A673 (cell line): ENCODE measurements at regions not wholly inside any gene's neighbourhood (a gene's known extent, or its start where the extent isn't known, plus 50 kb on each side); places are given as distances from the start of the nearest gene placed in this dataset.

Source experiments
- BruUV-seq: library from RNA; stranded (reverse); fragments of 400-500 nt; replicated peaks from 2 replicates; lab custom pipeline; 2021; lab: Mats Ljungman, UMichigan
- CTCF ChIA-PET: fragments of 300-600 bp; sonication (Branson Sonifier 250); formaldehyde crosslinking; loops from one replicate; lab custom pipeline; 2022; ENCODE audit warnings: antibody characterized with exemption; lab: Charles Lee
- POLR2A ChIA-PET: fragments of 300-600 bp; sonication (Branson Sonifier 250); formaldehyde crosslinking; loops from one replicate; lab custom pipeline; 2022; ENCODE audit warnings: antibody characterized with exemption; ENCODE audit not compliant: low non-redundant PET; lab: Charles Lee
- DNase-seq: peaks from one replicate; pipeline ENCODE4 v3.0.0-alpha.2; 2015; ENCODE audit warnings: low spot score
- H3K27ac ChIP-seq: fragments of 200-600 bp; sonication (generic); 2 replicates; pipeline ENCODE4 v1.5.1; 2016; ENCODE audit warnings: mixed run types, low read depth, mild to moderate bottlenecking, mixed read lengths, antibody characterized with exemption, low read length; ENCODE audit not compliant: poor library complexity, severe bottlenecking
- H3K27me3 ChIP-seq: fragments of 200-600 bp; sonication (generic); replicated peaks from 2 replicates; pipeline ENCODE4 v1.6.1; 2017; ENCODE audit warnings: mixed run types, low read depth, mild to moderate bottlenecking, mixed read lengths, antibody characterized with exemption, low read length; ENCODE audit not compliant: insufficient read depth, poor library complexity
- H3K36me3 ChIP-seq: fragments of 200-600 bp; sonication (generic); 2 replicates; pipeline ENCODE4 v1.6.1; 2016; ENCODE audit warnings: mixed run types, mild to moderate bottlenecking, mixed read lengths, antibody characterized with exemption, low read length; ENCODE audit not compliant: insufficient read depth, poor library complexity, severe bottlenecking
- H3K4me1 ChIP-seq: fragments of 200-600 bp; sonication (generic); 2 replicates; pipeline ENCODE4 v1.6.1; 2017; ENCODE audit warnings: mixed run types, mild to moderate bottlenecking, mixed read lengths, antibody characterized with exemption, low read length; ENCODE audit not compliant: insufficient read depth, poor library complexity, severe bottlenecking
- H3K4me3 ChIP-seq: fragments of 200-600 bp; sonication (generic); 2 replicates; pipeline ENCODE4 v1.5.1; 2016; ENCODE audit warnings: low read depth, mixed run types, mild to moderate bottlenecking, mixed read lengths, low read length; ENCODE audit not compliant: poor library complexity, severe bottlenecking
- H3K9me3 ChIP-seq: fragments of 200-600 bp; sonication (generic); 2 replicates; pipeline ENCODE4 v1.6.1; 2016; ENCODE audit warnings: mixed run types, low read depth, mild to moderate bottlenecking, mixed read lengths, antibody characterized with exemption, low read length; ENCODE audit not compliant: poor library complexity, severe bottlenecking
- EZH2 ChIP-seq: fragments of 200-600 bp; sonication (generic); IDR thresholded peaks from 2 replicates; pipeline ENCODE4 v1.6.1; 2017; ENCODE audit warnings: borderline replicate concordance, low read depth, mild to moderate bottlenecking, mixed read lengths, antibody characterized with exemption, low read length; ENCODE audit not compliant: poor library complexity, severe bottlenecking
- intact Hi-C: fragments of 100-400 bp; cut with micrococcal nuclease; formaldehyde crosslinking; loops from one replicate; pipeline ENCODE4 v1.10.0; 2022; ENCODE audit not compliant: unreplicated experiment
- TF ChIP-seq, protein P1 (sequence below): fragments of 300-800, 200-600 bp; sonication (generic); conservative IDR thresholded peaks from 2 replicates; pipeline ENCODE4 v1.5.1; 2017; ENCODE audit warnings: low read depth, mild to moderate bottlenecking, antibody characterized with exemption, low read length, moderate library complexity, mixed read lengths

DNA sequence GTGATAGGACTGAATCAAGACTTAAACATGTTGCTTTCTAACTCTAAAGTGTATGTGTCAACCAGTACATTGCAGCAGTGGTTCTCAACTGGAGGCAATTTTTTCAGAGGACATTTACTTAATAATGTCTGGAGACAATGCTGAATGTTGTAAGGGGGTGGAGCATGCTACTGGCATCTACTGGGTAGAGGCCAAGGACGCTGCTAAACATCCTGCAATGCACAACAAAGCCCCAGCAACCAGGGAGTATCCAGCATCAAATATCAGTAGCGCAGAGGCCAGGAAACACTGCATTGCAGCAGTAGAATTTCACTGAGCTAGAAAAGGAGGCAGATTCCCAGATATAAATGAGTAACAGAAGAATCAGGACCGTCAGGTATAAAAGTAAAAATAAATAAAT, 79.8 kb upstream of the GRM7 start:
- ChIA-PET CTCF (no interaction called here), POLR2A (no interaction called here)
- Histone ChIP-seq H3K27me3 (no peaks in the 10 kb centered on the region), H3K36me3 (no peaks in the 10 kb centered on the region), H3K4me3 (no peak overlapping the region), H3K9me3 (no peaks in the 10 kb centered on the region), H3K4me1 (no peaks in the 10 kb centered on the region), H3K27ac (no peak overlapping the region)
- intact Hi-C loops: no loop called here
- BruUV-seq: no TSS peak
- no peak for DNase-seq
- TF ChIP-seq EZH2: no peak
- TF ChIP-seq, protein P1, sequence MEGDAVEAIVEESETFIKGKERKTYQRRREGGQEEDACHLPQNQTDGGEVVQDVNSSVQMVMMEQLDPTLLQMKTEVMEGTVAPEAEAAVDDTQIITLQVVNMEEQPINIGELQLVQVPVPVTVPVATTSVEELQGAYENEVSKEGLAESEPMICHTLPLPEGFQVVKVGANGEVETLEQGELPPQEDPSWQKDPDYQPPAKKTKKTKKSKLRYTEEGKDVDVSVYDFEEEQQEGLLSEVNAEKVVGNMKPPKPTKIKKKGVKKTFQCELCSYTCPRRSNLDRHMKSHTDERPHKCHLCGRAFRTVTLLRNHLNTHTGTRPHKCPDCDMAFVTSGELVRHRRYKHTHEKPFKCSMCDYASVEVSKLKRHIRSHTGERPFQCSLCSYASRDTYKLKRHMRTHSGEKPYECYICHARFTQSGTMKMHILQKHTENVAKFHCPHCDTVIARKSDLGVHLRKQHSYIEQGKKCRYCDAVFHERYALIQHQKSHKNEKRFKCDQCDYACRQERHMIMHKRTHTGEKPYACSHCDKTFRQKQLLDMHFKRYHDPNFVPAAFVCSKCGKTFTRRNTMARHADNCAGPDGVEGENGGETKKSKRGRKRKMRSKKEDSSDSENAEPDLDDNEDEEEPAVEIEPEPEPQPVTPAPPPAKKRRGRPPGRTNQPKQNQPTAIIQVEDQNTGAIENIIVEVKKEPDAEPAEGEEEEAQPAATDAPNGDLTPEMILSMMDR: no peak

DNA sequence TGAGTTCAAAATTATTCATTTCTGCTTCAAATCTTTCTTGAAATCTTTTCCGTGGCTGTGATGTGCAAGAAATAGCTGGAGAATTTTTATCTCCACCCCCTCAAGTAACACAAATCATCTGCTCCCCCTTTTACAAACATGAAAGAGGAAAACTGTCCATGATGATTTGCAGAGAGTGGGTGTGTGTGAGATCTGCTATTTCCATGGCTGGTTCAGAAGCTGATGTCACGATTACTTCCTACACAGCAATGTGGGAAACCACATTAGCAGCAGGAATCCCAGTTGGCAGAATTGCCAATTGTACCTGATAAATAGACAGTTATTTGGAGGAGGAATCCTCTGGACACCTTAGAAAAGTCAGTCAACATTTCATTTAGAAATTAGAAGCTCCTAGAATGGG, 75.2 kb upstream of the GRM7 start:
- intact Hi-C loops: no loop called here
- no peaks in the 10 kb centered on the region for H3K27me3 ChIP-seq
- TF ChIP-seq, protein P1: no peak
- TF ChIP-seq EZH2: no peak
- ChIA-PET CTCF (no interaction called here), POLR2A (no interaction called here)
- H3K4me1 ChIP-seq: no peaks in the 10 kb centered on the region
- H3K4me3 ChIP-seq: no peak overlapping the region
- no peaks in the 10 kb centered on the region for H3K9me3 ChIP-seq
- no TSS peak for BruUV-seq
- no peak for DNase-seq
- no peaks in the 10 kb centered on the region for H3K36me3 ChIP-seq
- no peak overlapping the region for H3K27ac ChIP-seq

DNA sequence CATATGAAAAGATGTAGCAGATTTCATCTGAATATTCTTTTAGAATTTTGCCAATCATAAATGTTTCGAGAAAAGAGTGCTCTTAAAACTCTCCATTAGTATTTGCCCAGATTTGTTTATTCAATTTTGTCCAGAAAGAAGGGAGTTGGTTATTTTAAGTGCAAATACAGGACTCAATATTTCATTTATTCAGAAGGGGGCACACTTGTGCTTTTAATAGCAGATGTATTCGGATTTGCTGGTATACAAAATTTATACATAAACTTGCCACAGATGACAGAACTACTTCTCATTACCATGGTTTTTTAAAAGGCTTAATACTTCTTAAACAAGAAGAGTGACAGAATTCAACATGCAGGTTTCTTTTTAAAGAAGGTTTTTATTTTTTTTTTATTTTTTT, 69.8 kb upstream of the GRM7 start:
- TF ChIP-seq EZH2: no peak
- TF ChIP-seq, protein P1: peak; percentile 24; the same call in 1 of the 2 replicates
- POLR2A ChIA-PET: no interaction called here
- Histone ChIP-seq H3K4me1 (no peaks in the 10 kb centered on the region), H3K27me3 (no peaks in the 10 kb centered on the region), H3K4me3 (no peak overlapping the region), H3K9me3 (no peaks in the 10 kb centered on the region), H3K36me3 (no peaks in the 10 kb centered on the region), H3K27ac (no peak overlapping the region)
- intact Hi-C loops: loop anchor here (10.0 kb wide), 2 partner anchors 354 to 1624 kb away; no protein-coding TSS in a partner anchor
- BruUV-seq: no TSS peak
- DNase-seq: peak; percentile 5
- CTCF ChIA-PET: no interaction called here
